SK-N-SH (cell line): ENCODE measurements at regions not wholly inside any gene's neighbourhood (a gene's known extent, or its start where the extent isn't known, plus 50 kb on each side); places are given as distances from the start of the nearest gene placed in this dataset.

ENCODE experiments used
- CTCF ChIA-PET: fragments of 300-600, 350-600 bp; formaldehyde crosslinking; extraction: SDS; loops from one replicate; lab custom pipeline; 2021; lab: Yijun Ruan, JAX
- POLR2A ChIA-PET: fragments of 350-600 bp; sonication (Branson Sonifier 250); formaldehyde crosslinking; extraction: SDS; loops from one replicate; lab custom pipeline; 2020; ENCODE audit warnings: antibody characterized with exemption, inconsistent platforms; lab: Yijun Ruan, JAX
- DNase-seq: peaks from one replicate; pipeline ENCODE4 v3.0.0; 2012
- H2AFZ ChIP-seq: fragments of 200-600 bp; sonication (generic); 2 replicates; pipeline ENCODE4 v1.8.1; 2016; ENCODE audit warnings: antibody characterized with exemption, mild to moderate bottlenecking, low read depth
- H3F3A ChIP-seq: fragments of 200-600 bp; sonication (generic); replicated peaks from 2 replicates; pipeline ENCODE3; 2016; ENCODE audit warnings: antibody characterized with exemption, mild to moderate bottlenecking; ENCODE audit not compliant: insufficient read depth
- H3K27ac ChIP-seq, 2 experiments: fragments of 200-500 bp in 1 of 2; fragments of 200-600 bp in 1 of 2; sonication (Bioruptor generic) in 1 of 2; sonication (generic), shearing (Covaris generic) in 1 of 2; 2 replicates each; pipeline versions ENCODE4 v1.5.1 to v1.6.1; 2014 to 2016; ENCODE audit warnings: low read depth in 2 of 2, inconsistent platforms in 1 of 2, low read length in 1 of 2, mild to moderate bottlenecking in 1 of 2, mixed read lengths in 1 of 2
- H3K27me3 ChIP-seq: fragments of 200-600 bp; sonication (generic), shearing (Covaris generic); 2 replicates; pipeline ENCODE4 v1.6.1; 2016; ENCODE audit warnings: mixed run types; ENCODE audit not compliant: insufficient read depth
- H3K36me3 ChIP-seq, 2 experiments: fragments of 200-500 bp in 1 of 2; fragments of 200-600 bp in 1 of 2; sonication (Bioruptor generic) in 1 of 2; sonication (generic) in 1 of 2; replicated peaks in 1 of 2; 2 replicates each; pipeline versions ENCODE3 to v1.5.1; 2014 to 2016; ENCODE audit warnings: low read length in 1 of 2, mild to moderate bottlenecking in 1 of 2; ENCODE audit not compliant: insufficient read depth in 2 of 2, control insufficient read depth in 1 of 2
- H3K4me1 ChIP-seq, 2 experiments: fragments of 200-500 bp in 1 of 2; fragments of 200-600 bp in 1 of 2; sonication (Bioruptor generic) in 1 of 2; sonication (generic), shearing (Covaris generic) in 1 of 2; 2 replicates each; pipeline versions ENCODE4 v1.5.1 to v1.6.1; 2014 to 2016; ENCODE audit warnings: low read depth in 1 of 2, low read length in 1 of 2, mixed run types in 1 of 2; ENCODE audit not compliant: insufficient read depth in 2 of 2, control insufficient read depth in 1 of 2
- H3K4me2 ChIP-seq: fragments of 200-600 bp; sonication (generic), shearing (Covaris generic); 2 replicates; pipeline ENCODE4 v1.6.1; 2017; ENCODE audit warnings: mixed run types
- H3K4me3 ChIP-seq, 2 experiments: fragments of 200-500 bp in 1 of 2; fragments of 200-600 bp in 1 of 2; sonication (Bioruptor generic) in 1 of 2; sonication (generic), shearing (Covaris generic) in 1 of 2; 2 replicates each; pipeline versions ENCODE4 v1.5.1 to v1.8.1; 2014 to 2016; ENCODE audit warnings: low read depth in 2 of 2, inconsistent platforms in 1 of 2, low read length in 1 of 2, mild to moderate bottlenecking in 1 of 2, mixed read lengths in 1 of 2, moderate library complexity in 1 of 2
- H3K79me2 ChIP-seq: fragments of 200-600 bp; sonication (generic); 2 replicates; pipeline ENCODE4 v1.8.1; 2017; ENCODE audit warnings: mild to moderate bottlenecking; ENCODE audit not compliant: insufficient read depth
- H3K9ac ChIP-seq: fragments of 200-600 bp; sonication (generic); 2 replicates; pipeline ENCODE4 v1.6.1; 2017; ENCODE audit warnings: mixed run types
- H3K9me2 ChIP-seq: fragments of 200-600 bp; sonication (generic); 2 replicates; pipeline ENCODE4 v1.6.1; 2017; ENCODE audit warnings: mixed run types
- H3K9me3 ChIP-seq: fragments of 200-600 bp; sonication (generic); 2 replicates; pipeline ENCODE4 v1.6.1; 2017; ENCODE audit warnings: mixed run types, mild to moderate bottlenecking, moderate library complexity
- H4K20me1 ChIP-seq: fragments of 200-600 bp; sonication (generic); 2 replicates; pipeline ENCODE4 v1.6.1; 2017; ENCODE audit warnings: mild to moderate bottlenecking, mixed run types; ENCODE audit not compliant: insufficient read depth
- CHD2 ChIP-seq: fragments of 150-350 bp; IDR thresholded peaks from 2 replicates; pipeline ENCODE4 v1.6.1; 2018; ENCODE audit warnings: low read length; ENCODE audit not compliant: partially characterized antibody
- CTCF ChIP-seq: fragments of 200-600 bp; sonication (generic); IDR thresholded peaks from 2 replicates; pipeline ENCODE4 v1.6.1; 2017; ENCODE audit warnings: antibody characterized with exemption, mild to moderate bottlenecking, moderate library complexity
- ELF1 ChIP-seq: IDR thresholded peaks from 2 replicates; pipeline ENCODE4 v1.4.0; 2012
- FOSL2 ChIP-seq: IDR thresholded peaks from 2 replicates; pipeline ENCODE4 v1.4.0; 2012; ENCODE audit warnings: low read depth, mild to moderate bottlenecking, moderate library complexity, borderline replicate concordance
- FOXJ3 ChIP-seq: sonication (generic); formaldehyde crosslinking; IDR thresholded peaks from 2 replicates; pipeline ENCODE4 v1.5.1; 2020; ENCODE audit warnings: mild to moderate bottlenecking, missing genetic modification reagents
- IRF3 ChIP-seq: fragments of 150-350 bp; IDR thresholded peaks from 2 replicates; pipeline ENCODE4 v1.6.1; 2016; ENCODE audit warnings: mild to moderate bottlenecking, low read depth, low read length
- MEF2A ChIP-seq: IDR thresholded peaks from 2 replicates; pipeline ENCODE4 v1.4.0; 2012; ENCODE audit warnings: low read depth, borderline replicate concordance
- POLR2AphosphoS5 ChIP-seq: IDR thresholded peaks from 2 replicates; pipeline ENCODE4 v1.6.1; 2012; ENCODE audit warnings: low read depth, low read length
- RAD21 ChIP-seq: IDR thresholded peaks from 2 replicates; pipeline ENCODE4 v1.6.1; 2012; ENCODE audit warnings: mild to moderate bottlenecking, low read length
- RCOR1 ChIP-seq: fragments of 150-350 bp; IDR thresholded peaks from 2 replicates; pipeline ENCODE4 v1.6.1; 2017; ENCODE audit warnings: antibody characterized with exemption, low read length
- RFX5 ChIP-seq: IDR thresholded peaks from 2 replicates; pipeline ENCODE4 v1.6.1; 2012; ENCODE audit warnings: mild to moderate bottlenecking, improper control_type of control experiment, low read length
- RXRA ChIP-seq: IDR thresholded peaks from 2 replicates; pipeline ENCODE4 v1.4.0; 2012; ENCODE audit warnings: low read depth, mild to moderate bottlenecking, borderline replicate concordance
- SIN3A ChIP-seq: IDR thresholded peaks from 2 replicates; pipeline ENCODE4 v1.6.1; 2012; ENCODE audit warnings: low read depth, mild to moderate bottlenecking, low read length, moderate library complexity, borderline replicate concordance
- TEAD4 ChIP-seq: IDR thresholded peaks from 2 replicates; pipeline ENCODE4 v1.4.0; 2012; ENCODE audit warnings: mild to moderate bottlenecking, borderline replicate concordance; ENCODE audit not compliant: insufficient read depth
- USF2 ChIP-seq: fragments of 150-350 bp; IDR thresholded peaks from 2 replicates; pipeline ENCODE4 v1.6.1; 2017; ENCODE audit warnings: antibody characterized with exemption, low read length, low read depth, borderline replicate concordance
- YY1 ChIP-seq: IDR thresholded peaks from 2 replicates; pipeline ENCODE4 v1.4.0; 2012; ENCODE audit warnings: low read depth, mild to moderate bottlenecking
- ZBTB33 ChIP-seq: IDR thresholded peaks from 2 replicates; pipeline ENCODE4 v1.4.0; 2012; ENCODE audit warnings: low read depth, borderline replicate concordance
- WGBS: methylation state at CpG from one replicate; pipeline ENCODE4 v1.1.6; 2017; ENCODE audit warnings: low lambda C conversion rate; 5-methylcytosine and 5-hydroxymethylcytosine counted together

DNA sequence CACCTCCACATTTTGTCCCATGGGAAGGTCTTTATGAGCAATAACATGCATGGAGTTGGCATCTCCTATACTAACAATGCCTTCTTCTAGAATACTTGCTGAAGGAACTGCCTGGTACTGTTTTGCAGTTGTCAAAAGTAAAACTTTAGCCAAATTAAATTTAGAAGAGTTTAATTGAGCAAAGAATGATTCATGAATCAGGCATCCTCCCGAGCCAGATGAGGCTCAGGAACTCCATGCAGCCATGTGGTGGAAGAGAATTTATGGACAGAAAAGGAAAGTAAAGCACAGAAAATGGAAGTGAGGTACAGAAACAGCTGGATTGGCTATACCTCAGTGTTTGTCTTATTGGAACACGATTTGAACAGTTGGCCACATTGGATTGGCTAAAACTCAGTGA, 1081.9 kb downstream of the SLITRK1 start:
- H3K9me2 ChIP-seq: no peaks in the 10 kb centered on the region
- H3K4me1 ChIP-seq: no peaks in the 10 kb centered on the region; a peak in 1 of 4 replicates
- H3K9ac ChIP-seq: no peak overlapping the region
- no peaks in the 10 kb centered on the region for H3K9me3 ChIP-seq
- CTCF ChIA-PET: no interaction called here
- H3K27ac ChIP-seq: no peak overlapping the region
- no peak for DNase-seq
- no peak overlapping the region for H3K4me2 ChIP-seq
- H3K4me3 ChIP-seq: no peak overlapping the region
- H3K36me3 ChIP-seq: no peaks in the 10 kb centered on the region
- 2% methylated on average over 2 of the region's 2 CpGs for WGBS
- H4K20me1 ChIP-seq: no peaks in the 10 kb centered on the region
- H3F3A ChIP-seq: no peaks in the 10 kb centered on the region
- POLR2A ChIA-PET: no interaction called here
- no peaks in the 10 kb centered on the region for H3K79me2 ChIP-seq
- TF ChIP-seq TEAD4: no peak
- no peak for TF ChIP-seq ELF1
- TF ChIP-seq CTCF: no peak
- TF ChIP-seq MEF2A: no peak
- TF ChIP-seq USF2: no peak
- no peak for TF ChIP-seq YY1
- no peak for TF ChIP-seq FOSL2
- TF ChIP-seq SIN3A: no peak
- TF ChIP-seq IRF3: no peak
- no peak for TF ChIP-seq FOXJ3
- no peak for TF ChIP-seq POLR2AphosphoS5
- no peaks in the 10 kb centered on the region for H3K27me3 ChIP-seq
- H2AFZ ChIP-seq: no peak overlapping the region

DNA sequence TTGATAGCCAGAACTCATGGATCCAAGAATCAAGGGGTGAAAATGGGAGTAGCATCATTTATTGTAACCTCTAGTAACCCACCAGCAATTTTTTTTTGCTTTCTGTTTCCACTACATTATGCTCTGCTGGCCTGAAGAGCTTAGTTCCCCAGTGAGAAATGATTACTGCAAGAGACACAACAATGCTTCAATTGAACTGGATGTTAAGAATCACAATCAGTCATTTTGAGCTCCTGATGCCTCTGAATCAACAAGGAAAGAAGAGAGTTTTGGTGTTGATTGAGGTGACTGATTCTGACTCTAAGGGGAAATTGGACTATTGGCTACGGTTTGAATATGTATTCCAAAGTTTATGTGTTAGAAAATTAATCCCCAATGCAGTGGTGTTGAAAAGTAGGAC, 1084.4 kb downstream of the SLITRK1 start:
- no peaks in the 10 kb centered on the region for H3K27me3 ChIP-seq
- WGBS: 0% methylated on average over 1 of the region's 1 CpG
- H3K36me3 ChIP-seq: no peaks in the 10 kb centered on the region
- no peaks in the 10 kb centered on the region for H3K9me3 ChIP-seq
- H3K27ac ChIP-seq: no peak overlapping the region
- H3K4me3 ChIP-seq: no peak overlapping the region
- no peaks in the 10 kb centered on the region; a peak in 1 of 4 replicates for H3K4me1 ChIP-seq
- no peak overlapping the region for H3K4me2 ChIP-seq
- no peak overlapping the region for H2AFZ ChIP-seq
- H3F3A ChIP-seq: no peaks in the 10 kb centered on the region
- H4K20me1 ChIP-seq: no peaks in the 10 kb centered on the region
- no peak overlapping the region for H3K9ac ChIP-seq
- CTCF ChIA-PET: no interaction called here
- no peak for DNase-seq
- TF ChIP-seq RCOR1 (no peak), ZBTB33 (no peak), RXRA (no peak), RAD21 (no peak), CHD2 (no peak), RFX5 (no peak)
- H3K9me2 ChIP-seq: no peaks in the 10 kb centered on the region
- H3K79me2 ChIP-seq: no peaks in the 10 kb centered on the region
- POLR2A ChIA-PET: no interaction called here
